ENCODE measurements at regions not wholly inside any gene's neighbourhood (a gene's known extent, or its start where the extent isn't known, plus 50 kb on each side); places are given as distances from the start of the nearest gene placed in this dataset.

DNA sequence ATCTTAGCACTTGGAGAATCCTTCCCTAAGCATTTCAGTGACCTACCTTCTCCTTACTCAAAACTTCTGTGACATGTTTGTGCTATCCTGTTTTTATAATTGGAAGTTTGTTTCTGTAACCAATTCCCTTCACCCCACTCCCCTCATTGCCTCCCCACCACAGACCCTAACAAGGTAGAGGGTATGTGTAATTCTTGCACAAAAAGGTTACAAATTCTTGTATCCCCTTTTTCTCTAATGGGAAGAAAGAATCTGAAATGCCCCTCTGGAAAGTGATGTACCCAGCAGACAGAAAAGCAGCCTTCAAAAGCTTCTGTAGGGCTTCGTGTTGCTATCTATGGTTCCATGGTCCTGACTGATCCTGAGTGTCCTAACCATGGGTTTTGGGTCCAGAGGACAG lies 111.7 kb upstream of the TMEM170B start:
- no peak overlapping the region for H3K4me3 Mint-ChIP-seq
- H3K36me3 Mint-ChIP-seq = no peaks in the 10 kb centered on the region
- no peak overlapping the region for H3K4me3 ChIP-seq (ENCODE audit: low read depth, low read length)
- no peaks in the 10 kb centered on the region for H3K36me3 ChIP-seq (ENCODE audit: control insufficient read depth, insufficient read depth, low read length)
- peaks cover 15% of the 10 kb centered on the region for H3K4me1 ChIP-seq (ENCODE audit: control insufficient read depth, insufficient read depth, low read length, poor library complexity, severe bottlenecking)
- no peak overlapping the region for H3K27ac ChIP-seq (ENCODE audit: insufficient read depth, low read length, poor library complexity, severe bottlenecking)
- no peaks in the 10 kb centered on the region for H3K9me3 ChIP-seq (ENCODE audit: control insufficient read depth in 2 of 2, low read length in 2 of 2)
- H3K9me3 Mint-ChIP-seq = no peaks in the 10 kb centered on the region
- no peaks in the 10 kb centered on the region for H3K27me3 Mint-ChIP-seq
- no peak for ATAC-seq (ENCODE audit: low read depth in 2 of 2)
- H3K4me1 Mint-ChIP-seq = peaks cover 9 to 22% (median 19%) of the 10 kb centered on the region in 4 donors
- H3K27ac Mint-ChIP-seq = no peak overlapping the region
- DNase-seq = no peak
- no peaks in the 10 kb centered on the region for H3K27me3 ChIP-seq (ENCODE audit: control insufficient read depth, insufficient read depth, low read length)

DNA sequence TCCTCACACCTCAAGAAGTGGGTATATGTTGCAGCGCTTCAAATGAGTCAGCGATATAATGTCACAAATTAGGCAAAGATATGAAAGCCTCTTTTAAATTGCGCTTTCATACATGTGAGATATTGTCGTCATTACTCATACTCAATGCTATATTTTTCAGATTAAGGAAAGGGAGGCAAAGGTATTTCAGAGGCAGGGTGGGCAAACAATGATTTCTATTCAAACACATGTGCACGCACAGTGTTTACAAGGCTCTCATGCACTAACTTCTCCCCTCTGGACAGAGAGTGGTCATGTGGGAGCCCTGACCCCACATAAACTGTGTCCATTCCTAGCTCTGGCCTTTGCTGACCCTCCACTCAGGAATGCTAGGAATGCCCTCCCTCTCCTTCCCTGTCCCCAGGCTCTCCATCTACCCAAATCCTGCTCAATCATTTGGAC lies 112.1 kb upstream of the TMEM170B start:
- DNase-seq = no peak
- H3K4me1 ChIP-seq (ENCODE audit: control insufficient read depth, insufficient read depth, low read length, poor library complexity, severe bottlenecking) = peaks cover 15% of the 10 kb centered on the region
- no peak for ATAC-seq (ENCODE audit: low read depth in 2 of 2)
- Mint-ChIP-seq H3K27ac (no peak overlapping the region), H3K9me3 (no peaks in the 10 kb centered on the region), H3K36me3 (peaks cover 4% of the 10 kb centered on the region), H3K27me3 (no peaks in the 10 kb centered on the region), H3K4me3 (no peak overlapping the region), H3K4me1 (peaks cover 9 to 22% (median 19%) of the 10 kb centered on the region in 4 donors)
- H3K27ac ChIP-seq (ENCODE audit: insufficient read depth, low read length, poor library complexity, severe bottlenecking) = no peak overlapping the region
- no peaks in the 10 kb centered on the region for H3K27me3 ChIP-seq (ENCODE audit: control insufficient read depth, insufficient read depth, low read length)
- H3K36me3 ChIP-seq (ENCODE audit: control insufficient read depth, insufficient read depth, low read length) = no peaks in the 10 kb centered on the region
- H3K4me3 ChIP-seq (ENCODE audit: low read depth, low read length) = no peak overlapping the region
- no peaks in the 10 kb centered on the region for H3K9me3 ChIP-seq (ENCODE audit: control insufficient read depth in 2 of 2, low read length in 2 of 2)

DNA sequence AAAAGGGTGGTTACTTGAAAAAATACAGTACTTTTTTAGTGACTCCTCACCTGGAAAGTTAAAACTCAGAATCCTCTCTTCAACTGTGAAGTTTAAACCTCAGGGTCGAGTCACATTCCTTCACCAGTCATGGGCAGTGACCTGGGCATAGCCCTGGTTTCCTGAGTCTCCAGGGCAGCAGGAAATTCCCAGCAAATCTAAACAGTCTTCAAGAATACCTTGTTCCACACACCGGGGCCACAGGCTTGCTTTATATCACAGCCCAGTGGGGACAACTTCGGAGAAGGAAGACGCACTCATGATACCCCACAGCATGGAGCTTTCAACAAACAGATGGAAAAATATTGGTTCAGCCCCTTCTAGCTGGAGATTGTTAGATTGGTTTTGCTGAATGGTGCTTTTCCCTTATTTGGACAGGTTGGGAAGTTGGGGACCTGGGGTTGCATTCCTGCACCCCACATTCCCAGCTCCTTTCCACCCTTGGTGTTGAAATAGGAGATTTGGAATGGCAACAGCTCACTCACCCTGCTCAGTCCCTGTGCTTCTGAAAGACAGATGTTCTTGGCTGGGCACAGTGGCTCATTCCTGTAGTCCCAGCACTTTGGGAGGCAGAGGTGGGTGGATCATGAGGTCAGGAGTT lies 113.0 kb upstream of the TMEM170B start:
- no peak overlapping the region for H3K4me3 ChIP-seq (ENCODE audit: low read depth, low read length)
- DNase-seq = no peak
- Mint-ChIP-seq H3K27ac (no peak overlapping the region), H3K4me3 (no peak overlapping the region), H3K9me3 (no peaks in the 10 kb centered on the region), H3K36me3 (peaks cover 4% of the 10 kb centered on the region), H3K4me1 (peaks cover 9 to 19% (median 17%) of the 10 kb centered on the region in 4 donors), H3K27me3 (no peaks in the 10 kb centered on the region)
- H3K9me3 ChIP-seq (ENCODE audit: control insufficient read depth in 2 of 2, low read length in 2 of 2) = no peaks in the 10 kb centered on the region
- H3K27me3 ChIP-seq (ENCODE audit: control insufficient read depth, insufficient read depth, low read length) = no peaks in the 10 kb centered on the region
- peaks cover 13% of the 10 kb centered on the region for H3K4me1 ChIP-seq (ENCODE audit: control insufficient read depth, insufficient read depth, low read length, poor library complexity, severe bottlenecking)
- H3K36me3 ChIP-seq (ENCODE audit: control insufficient read depth, insufficient read depth, low read length) = no peaks in the 10 kb centered on the region
- ATAC-seq (ENCODE audit: low read depth in 2 of 2) = no peak
- H3K27ac ChIP-seq (ENCODE audit: insufficient read depth, low read length, poor library complexity, severe bottlenecking) = no peak overlapping the region

DNA sequence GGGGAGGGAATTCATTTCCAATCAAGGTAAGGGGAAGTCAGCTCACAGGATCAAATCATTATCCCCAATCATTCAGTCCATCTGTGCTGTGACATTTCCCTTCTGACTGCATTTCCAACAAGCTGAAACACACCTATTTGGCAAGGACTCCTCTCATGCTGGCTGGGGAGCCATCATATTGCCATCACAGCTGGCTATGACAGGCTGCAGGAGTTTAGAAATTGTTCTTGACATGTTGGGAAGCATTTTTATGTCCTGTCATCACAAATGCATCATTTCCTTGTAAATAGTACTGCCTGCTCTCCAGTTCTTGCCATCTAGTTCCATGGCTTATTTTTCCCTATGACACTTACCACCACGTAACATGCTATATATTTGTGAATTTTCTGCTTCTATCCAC lies 113.9 kb upstream of the TMEM170B start:
- no peak overlapping the region for H3K27ac ChIP-seq (ENCODE audit: insufficient read depth, low read length, poor library complexity, severe bottlenecking)
- H3K4me1 ChIP-seq (ENCODE audit: control insufficient read depth, insufficient read depth, low read length, poor library complexity, severe bottlenecking) = peaks cover 4% of the 10 kb centered on the region
- DNase-seq = no peak
- no peak for ATAC-seq (ENCODE audit: low read depth in 2 of 2)
- no peak overlapping the region for H3K27ac Mint-ChIP-seq
- peaks cover 4% of the 10 kb centered on the region for H3K36me3 Mint-ChIP-seq
- no peaks in the 10 kb centered on the region for H3K27me3 Mint-ChIP-seq
- no peak overlapping the region for H3K4me3 Mint-ChIP-seq
- H3K4me1 Mint-ChIP-seq = peaks cover 6 to 11% (median 8%) of the 10 kb centered on the region in 4 donors
- no peaks in the 10 kb centered on the region for H3K36me3 ChIP-seq (ENCODE audit: control insufficient read depth, insufficient read depth, low read length)
- no peaks in the 10 kb centered on the region for H3K27me3 ChIP-seq (ENCODE audit: control insufficient read depth, insufficient read depth, low read length)
- no peak overlapping the region for H3K4me3 ChIP-seq (ENCODE audit: low read depth, low read length)
- H3K9me3 Mint-ChIP-seq = no peaks in the 10 kb centered on the region
- H3K9me3 ChIP-seq (ENCODE audit: control insufficient read depth in 2 of 2, low read length in 2 of 2) = no peaks in the 10 kb centered on the region

DNA sequence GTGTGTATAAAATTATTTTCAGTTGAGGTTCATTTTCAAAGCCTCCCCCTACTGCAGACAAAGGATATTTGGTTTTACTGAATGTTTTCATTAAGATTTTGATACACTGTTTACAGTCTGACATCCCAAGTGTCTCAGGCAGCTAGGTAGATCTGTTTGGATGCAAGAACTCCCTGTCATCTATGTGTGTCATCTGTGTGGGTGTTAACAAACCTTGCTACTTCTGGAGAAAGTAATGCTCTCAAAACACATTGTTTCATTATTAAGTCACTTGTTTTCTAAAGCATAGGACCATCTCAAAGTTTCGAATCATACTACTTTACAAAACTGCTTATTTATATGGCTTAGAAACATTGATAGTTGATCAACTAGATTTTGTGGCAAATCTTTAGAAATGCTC lies 114.5 kb upstream of the TMEM170B start:
- Mint-ChIP-seq H3K36me3 (peaks cover 4% of the 10 kb centered on the region), H3K9me3 (no peaks in the 10 kb centered on the region)
- ATAC-seq (ENCODE audit: low read depth in 2 of 2) = no peak

DNA sequence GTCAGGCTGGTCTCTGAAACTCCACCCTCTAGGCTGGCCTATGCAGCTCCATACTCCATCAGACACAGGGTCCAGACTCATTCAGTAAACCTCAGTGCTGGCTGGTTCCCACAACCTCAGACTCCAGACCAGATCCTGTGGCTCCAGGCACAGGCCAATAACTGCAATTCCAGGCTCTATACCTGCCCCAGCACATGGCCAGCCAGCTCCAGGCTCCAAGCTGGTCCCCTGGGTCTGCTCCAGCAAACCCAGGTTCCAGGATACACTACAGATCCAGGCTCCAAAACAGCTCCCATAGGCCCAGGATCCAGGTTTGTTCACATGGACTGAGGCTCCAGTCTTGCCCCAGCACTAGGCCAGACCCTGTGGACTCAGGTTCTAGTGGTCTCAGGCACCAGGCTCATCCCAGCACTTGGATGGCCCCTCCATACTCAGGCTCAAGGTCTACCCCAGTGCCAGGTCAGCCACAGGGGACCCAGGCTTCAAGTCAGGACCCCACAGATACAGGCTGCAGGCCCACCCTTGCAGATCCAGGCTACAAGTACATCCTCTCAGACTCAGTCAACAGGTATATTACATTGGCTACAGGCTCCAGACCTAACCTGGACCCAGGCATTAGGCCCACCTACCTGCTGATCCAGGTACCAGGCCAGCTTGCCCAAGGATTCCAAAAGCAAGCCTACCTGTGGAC lies 117.6 kb upstream of the TMEM170B start:
- peaks cover 4% of the 10 kb centered on the region for H3K36me3 Mint-ChIP-seq
- no peak for DNase-seq
- H3K27me3 ChIP-seq (ENCODE audit: control insufficient read depth, insufficient read depth, low read length) = no peaks in the 10 kb centered on the region
- H3K9me3 Mint-ChIP-seq = no peaks in the 10 kb centered on the region
- no peak overlapping the region for H3K4me3 Mint-ChIP-seq
- no peaks in the 10 kb centered on the region for H3K9me3 ChIP-seq (ENCODE audit: control insufficient read depth in 2 of 2, low read length in 2 of 2)
- H3K4me1 Mint-ChIP-seq = peaks cover 3 to 13% (median 9%) of the 10 kb centered on the region in 4 donors
- no peak overlapping the region for H3K27ac ChIP-seq (ENCODE audit: insufficient read depth, low read length, poor library complexity, severe bottlenecking)
- peaks cover under 1% of the 10 kb centered on the region for H3K4me1 ChIP-seq (ENCODE audit: control insufficient read depth, insufficient read depth, low read length, poor library complexity, severe bottlenecking)
- no peak for ATAC-seq (ENCODE audit: low read depth in 2 of 2)
- H3K4me3 ChIP-seq (ENCODE audit: low read depth, low read length) = no peak overlapping the region
- H3K27me3 Mint-ChIP-seq = no peaks in the 10 kb centered on the region
- no peak overlapping the region for H3K27ac Mint-ChIP-seq
- no peaks in the 10 kb centered on the region for H3K36me3 ChIP-seq (ENCODE audit: control insufficient read depth, insufficient read depth, low read length)

More for the DNA sequence above, 114.5 kb upstream of the TMEM170B start:
- H3K36me3 ChIP-seq (ENCODE audit: control insufficient read depth, insufficient read depth, low read length) = no peaks in the 10 kb centered on the region
- H3K27ac ChIP-seq (ENCODE audit: insufficient read depth, low read length, poor library complexity, severe bottlenecking) = no peak overlapping the region
- Mint-ChIP-seq H3K4me3 (no peak overlapping the region), H3K27me3 (no peaks in the 10 kb centered on the region), H3K4me1 (peaks cover under 1 to 5% (median 4%) of the 10 kb centered on the region in 4 donors), H3K27ac (peak overlapping the region in 1 of 3 donors; percentile 26)
- no peak overlapping the region for H3K4me3 ChIP-seq (ENCODE audit: low read depth, low read length)
- H3K27me3 ChIP-seq (ENCODE audit: control insufficient read depth, insufficient read depth, low read length) = no peaks in the 10 kb centered on the region
- DNase-seq = no peak
- no peaks in the 10 kb centered on the region for H3K9me3 ChIP-seq (ENCODE audit: control insufficient read depth in 2 of 2, low read length in 2 of 2)
- H3K4me1 ChIP-seq (ENCODE audit: control insufficient read depth, insufficient read depth, low read length, poor library complexity, severe bottlenecking) = peaks cover 1% of the 10 kb centered on the region

DNA sequence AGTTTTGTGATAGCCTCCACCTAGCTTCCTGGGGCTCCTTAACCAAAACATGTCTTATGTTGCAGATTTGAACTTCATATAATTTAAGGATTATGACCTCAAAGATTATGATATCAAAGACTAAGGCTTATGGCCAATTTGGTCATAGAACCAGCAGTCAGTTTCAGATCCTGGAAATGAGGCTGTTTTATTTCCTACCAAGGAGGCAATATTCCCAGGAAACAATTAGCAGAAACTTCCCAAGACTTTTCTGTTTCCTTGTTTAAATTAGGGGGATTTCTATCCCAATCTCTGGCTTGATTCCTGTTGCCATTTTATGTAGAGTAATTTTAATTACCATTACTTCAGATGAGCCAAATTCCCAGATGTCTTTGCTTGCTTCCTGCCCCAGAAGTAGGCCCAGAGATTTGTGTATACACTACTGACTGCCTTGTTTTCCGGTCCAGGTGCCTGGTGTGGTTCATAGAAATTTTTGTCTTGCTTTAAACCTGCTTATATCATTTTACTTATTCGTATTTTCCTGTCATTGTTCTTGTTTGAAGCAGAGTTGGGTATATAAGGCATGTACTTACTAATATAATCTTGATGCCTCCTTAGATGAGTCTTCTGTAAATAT lies 119.2 kb upstream of the TMEM170B start:
- H3K27ac Mint-ChIP-seq = no peak overlapping the region
- no peak overlapping the region for H3K27ac ChIP-seq (ENCODE audit: insufficient read depth, low read length, poor library complexity, severe bottlenecking)
- H3K4me3 Mint-ChIP-seq = no peak overlapping the region
- H3K4me1 Mint-ChIP-seq = peaks cover 11 to 23% (median 19%) of the 10 kb centered on the region in 4 donors
- H3K27me3 ChIP-seq (ENCODE audit: control insufficient read depth, insufficient read depth, low read length) = no peaks in the 10 kb centered on the region
- DNase-seq = no peak
- H3K36me3 ChIP-seq (ENCODE audit: control insufficient read depth, insufficient read depth, low read length) = no peaks in the 10 kb centered on the region
- H3K4me1 ChIP-seq (ENCODE audit: control insufficient read depth, insufficient read depth, low read length, poor library complexity, severe bottlenecking) = peaks cover 14% of the 10 kb centered on the region
- no peaks in the 10 kb centered on the region for H3K9me3 ChIP-seq (ENCODE audit: control insufficient read depth in 2 of 2, low read length in 2 of 2)
- H3K27me3 Mint-ChIP-seq = no peaks in the 10 kb centered on the region
- peaks cover 0 to 1% (median 0%) of the 10 kb centered on the region in 7 donors for H3K9me3 Mint-ChIP-seq
- H3K4me3 ChIP-seq (ENCODE audit: low read depth, low read length) = no peak overlapping the region
- ATAC-seq (ENCODE audit: low read depth in 2 of 2) = no peak
- peaks cover 4% of the 10 kb centered on the region for H3K36me3 Mint-ChIP-seq

Data from CD4-positive, CD25-positive, alpha-beta regulatory T cell (primary cell).